ENCODE measurements at regions not wholly inside any gene's neighbourhood (a gene's known extent, or its start where the extent isn't known, plus 50 kb on each side); places are given as distances from the start of the nearest gene placed in this dataset.

- TF ChIP-seq, protein P1, sequence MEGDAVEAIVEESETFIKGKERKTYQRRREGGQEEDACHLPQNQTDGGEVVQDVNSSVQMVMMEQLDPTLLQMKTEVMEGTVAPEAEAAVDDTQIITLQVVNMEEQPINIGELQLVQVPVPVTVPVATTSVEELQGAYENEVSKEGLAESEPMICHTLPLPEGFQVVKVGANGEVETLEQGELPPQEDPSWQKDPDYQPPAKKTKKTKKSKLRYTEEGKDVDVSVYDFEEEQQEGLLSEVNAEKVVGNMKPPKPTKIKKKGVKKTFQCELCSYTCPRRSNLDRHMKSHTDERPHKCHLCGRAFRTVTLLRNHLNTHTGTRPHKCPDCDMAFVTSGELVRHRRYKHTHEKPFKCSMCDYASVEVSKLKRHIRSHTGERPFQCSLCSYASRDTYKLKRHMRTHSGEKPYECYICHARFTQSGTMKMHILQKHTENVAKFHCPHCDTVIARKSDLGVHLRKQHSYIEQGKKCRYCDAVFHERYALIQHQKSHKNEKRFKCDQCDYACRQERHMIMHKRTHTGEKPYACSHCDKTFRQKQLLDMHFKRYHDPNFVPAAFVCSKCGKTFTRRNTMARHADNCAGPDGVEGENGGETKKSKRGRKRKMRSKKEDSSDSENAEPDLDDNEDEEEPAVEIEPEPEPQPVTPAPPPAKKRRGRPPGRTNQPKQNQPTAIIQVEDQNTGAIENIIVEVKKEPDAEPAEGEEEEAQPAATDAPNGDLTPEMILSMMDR (IDR thresholded peaks at IDR 0.05): no peak
- no peak for TF ChIP-seq POLR2A (IDR thresholded peaks at IDR 0.05)
These were observed 338.7 kb downstream of the ABCC12 start for GRCh38 chr16:47817048-47817447.
